ENCODE measurements at regions not wholly inside any gene's neighbourhood (a gene's known extent, or its start where the extent isn't known, plus 50 kb on each side); places are given as distances from the start of the nearest gene placed in this dataset.

DNA sequence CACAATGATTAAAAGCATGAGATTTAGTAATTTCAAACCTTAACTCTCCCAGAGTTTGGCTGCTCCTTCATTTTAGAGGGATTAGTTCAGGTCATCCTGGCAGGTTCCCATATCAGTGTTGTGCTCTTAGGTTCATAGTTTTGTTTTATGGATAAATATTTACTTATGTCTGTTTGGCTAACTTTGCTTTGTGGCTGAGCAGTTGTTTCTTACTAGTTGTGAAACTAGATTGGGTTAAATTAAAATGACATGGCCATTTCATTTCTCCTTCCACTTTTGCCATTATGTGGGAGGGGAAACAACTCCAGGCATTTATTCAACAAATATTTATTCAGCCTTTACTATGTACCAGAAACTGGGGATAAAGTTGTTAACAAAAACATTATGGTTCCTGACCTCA, 158.8 kb downstream of the TMTC3 start:
- ChIA-PET POLR2A (no interaction called here), CTCF (interaction anchor here (0.6 kb wide), 1 partner anchor 322 kb away, joined by 5 read pairs; no protein-coding TSS in a partner anchor)
- Histone ChIP-seq H3K4me3 (ENCODE audit: low read depth, low read length) (no peak overlapping the region), H3K4me1 (ENCODE audit: control insufficient read depth, insufficient read depth, low read length) (no peaks in the 10 kb centered on the region), H3K36me3 (ENCODE audit: control insufficient read depth in 2 of 2, insufficient read depth in 1 of 2, low read length in 2 of 2) (no peaks in the 10 kb centered on the region), H3K9me3 (ENCODE audit: control insufficient read depth, insufficient read depth, low read depth, low read length) (no peaks in the 10 kb centered on the region), H3K27ac (ENCODE audit: extremely low read depth, low read depth, low read length) (no peak overlapping the region)
- TF ChIP-seq ZNF768 (tag by site-specific recombination; IDR thresholded peaks at IDR 0.05) (no peak), ZNF2 (tag by site-specific recombination; IDR thresholded peaks at IDR 0.05) (no peak), ZNF664 (tag by site-specific recombination; IDR thresholded peaks at IDR 0.05) (no peak), ZFHX2 (tag by site-specific recombination; conservative IDR thresholded peaks at IDR 0.05) (no peak), ZNF670 (tag by site-specific recombination; IDR thresholded peaks at IDR 0.05; ENCODE audit: low read depth) (no peak)
- TF ChIP-seq, protein P1, sequence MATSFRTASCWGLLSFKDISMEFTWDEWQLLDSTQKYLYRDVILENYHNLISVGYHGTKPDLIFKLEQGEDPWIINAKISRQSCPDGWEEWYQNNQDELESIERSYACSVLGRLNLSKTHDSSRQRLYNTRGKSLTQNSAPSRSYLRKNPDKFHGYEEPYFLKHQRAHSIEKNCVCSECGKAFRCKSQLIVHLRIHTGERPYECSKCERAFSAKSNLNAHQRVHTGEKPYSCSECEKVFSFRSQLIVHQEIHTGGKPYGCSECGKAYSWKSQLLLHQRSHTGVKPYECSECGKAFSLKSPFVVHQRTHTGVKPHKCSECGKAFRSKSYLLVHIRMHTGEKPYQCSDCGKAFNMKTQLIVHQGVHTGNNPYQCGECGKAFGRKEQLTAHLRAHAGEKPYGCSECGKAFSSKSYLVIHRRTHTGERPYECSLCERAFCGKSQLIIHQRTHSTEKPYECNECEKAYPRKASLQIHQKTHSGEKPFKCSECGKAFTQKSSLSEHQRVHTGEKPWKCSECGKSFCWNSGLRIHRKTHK (tag by site-specific recombination; IDR thresholded peaks at IDR 0.05): no peak
- TF ChIP-seq, protein P2, sequence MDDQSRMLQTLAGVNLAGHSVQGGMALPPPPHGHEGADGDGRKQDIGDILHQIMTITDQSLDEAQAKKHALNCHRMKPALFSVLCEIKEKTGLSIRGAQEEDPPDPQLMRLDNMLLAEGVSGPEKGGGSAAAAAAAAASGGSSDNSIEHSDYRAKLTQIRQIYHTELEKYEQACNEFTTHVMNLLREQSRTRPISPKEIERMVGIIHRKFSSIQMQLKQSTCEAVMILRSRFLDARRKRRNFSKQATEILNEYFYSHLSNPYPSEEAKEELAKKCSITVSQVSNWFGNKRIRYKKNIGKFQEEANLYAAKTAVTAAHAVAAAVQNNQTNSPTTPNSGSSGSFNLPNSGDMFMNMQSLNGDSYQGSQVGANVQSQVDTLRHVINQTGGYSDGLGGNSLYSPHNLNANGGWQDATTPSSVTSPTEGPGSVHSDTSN (CRISPR knock-in tag; IDR thresholded peaks at IDR 0.05): no peak

DNA sequence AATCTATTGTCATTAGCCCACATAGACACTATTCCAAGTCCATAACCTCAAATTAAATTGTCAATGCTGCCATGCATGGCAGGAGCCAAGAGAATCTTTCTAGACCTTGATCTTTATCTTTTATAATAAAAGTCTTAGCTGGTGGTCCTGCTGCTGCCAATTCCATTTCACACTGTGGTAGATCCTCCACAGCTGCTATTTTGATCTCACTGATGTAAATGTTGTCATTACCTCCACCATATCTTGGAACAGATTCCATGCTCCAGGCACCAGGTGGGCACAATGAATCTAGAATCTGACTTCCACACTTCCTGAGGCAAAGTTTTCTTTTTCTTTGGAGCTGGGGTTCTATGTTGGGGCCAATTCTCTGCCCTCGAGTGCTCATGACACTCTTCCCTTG, 161.2 kb downstream of the TMTC3 start:
- H3K4me1 ChIP-seq (ENCODE audit: control insufficient read depth, insufficient read depth, low read length): no peaks in the 10 kb centered on the region
- no peak overlapping the region for H3K27ac ChIP-seq (ENCODE audit: extremely low read depth, low read depth, low read length)
- TF ChIP-seq GLIS1 (tag by site-specific recombination; IDR thresholded peaks at IDR 0.05): peak; percentile 73
- TF ChIP-seq YY1 (tag by site-specific recombination; IDR thresholded peaks at IDR 0.05): no peak
- CTCF ChIA-PET: no interaction called here
- H3K4me3 ChIP-seq (ENCODE audit: low read depth, low read length): no peak overlapping the region
- H3K9me3 ChIP-seq (ENCODE audit: control insufficient read depth, insufficient read depth, low read depth, low read length): no peaks in the 10 kb centered on the region
- no peaks in the 10 kb centered on the region for H3K36me3 ChIP-seq (ENCODE audit: control insufficient read depth in 2 of 2, insufficient read depth in 1 of 2, low read length in 2 of 2)
- POLR2A ChIA-PET: no interaction called here

DNA sequence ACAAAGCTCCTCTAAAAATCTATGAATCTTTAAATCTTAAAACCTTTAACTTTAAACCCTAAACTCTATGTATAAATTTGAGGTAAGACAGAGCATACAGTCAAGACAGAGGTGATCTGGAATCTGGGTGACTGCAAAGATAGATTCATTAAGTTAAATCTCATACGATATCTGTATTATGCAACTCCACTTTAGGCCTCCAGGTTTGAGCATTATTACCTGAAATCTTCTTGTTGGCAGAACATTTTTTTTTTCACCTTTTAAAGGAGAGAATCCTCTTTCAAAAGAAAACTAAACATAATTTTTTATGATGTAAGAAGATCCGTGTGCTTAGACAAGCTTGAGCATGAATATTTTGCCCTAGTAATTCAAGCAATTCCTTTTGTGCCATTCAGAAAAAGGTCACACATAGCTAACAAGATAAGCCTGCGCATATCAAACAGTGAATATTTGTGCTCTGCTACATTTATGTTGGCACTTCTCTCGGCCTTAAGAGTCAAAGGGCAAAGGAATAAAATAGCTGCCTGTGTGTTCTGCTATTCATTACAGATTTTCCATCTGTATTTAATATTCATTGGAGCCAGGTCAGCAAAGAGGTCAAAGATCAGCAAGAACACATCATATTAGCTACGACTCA, 163.3 kb downstream of the TMTC3 start:
- ChIA-PET CTCF (interaction anchor here (0.6 to 1.2 kb wide), 5 partner anchors 11 to 272 kb away, joined by 3 to 4 read pairs (median 3); no protein-coding TSS in a partner anchor), POLR2A (no interaction called here)
- Histone ChIP-seq H3K27ac (ENCODE audit: extremely low read depth, low read depth, low read length) (no peak overlapping the region), H3K9me3 (ENCODE audit: control insufficient read depth, insufficient read depth, low read depth, low read length) (no peaks in the 10 kb centered on the region), H3K36me3 (ENCODE audit: control insufficient read depth in 2 of 2, insufficient read depth in 1 of 2, low read length in 2 of 2) (no peaks in the 10 kb centered on the region), H3K4me1 (ENCODE audit: control insufficient read depth, insufficient read depth, low read length) (no peaks in the 10 kb centered on the region), H3K4me3 (ENCODE audit: low read depth, low read length) (no peak overlapping the region)
- TF ChIP-seq ZNF112 (tag by site-specific recombination; IDR thresholded peaks at IDR 0.05) (no peak), ZNF658 (tag by site-specific recombination; IDR thresholded peaks at IDR 0.05) (no peak), HOXC10 (CRISPR knock-in tag; IDR thresholded peaks at IDR 0.05) (no peak), ZNF571 (tag by site-specific recombination; IDR thresholded peaks at IDR 0.05) (no peak), ZNF239 (tag by site-specific recombination; IDR thresholded peaks at IDR 0.05) (no peak), ZNF585B (tag by site-specific recombination; IDR thresholded peaks at IDR 0.05) (no peak), ZNF837 (tag by site-specific recombination; IDR thresholded peaks at IDR 0.05) (no peak), KLF1 (tag by site-specific recombination; IDR thresholded peaks at IDR 0.05) (no peak), ZNF624 (tag by site-specific recombination; IDR thresholded peaks at IDR 0.05) (no peak), ZNF114 (tag by site-specific recombination; IDR thresholded peaks at IDR 0.05) (no peak)
- TF ChIP-seq, protein P3, sequence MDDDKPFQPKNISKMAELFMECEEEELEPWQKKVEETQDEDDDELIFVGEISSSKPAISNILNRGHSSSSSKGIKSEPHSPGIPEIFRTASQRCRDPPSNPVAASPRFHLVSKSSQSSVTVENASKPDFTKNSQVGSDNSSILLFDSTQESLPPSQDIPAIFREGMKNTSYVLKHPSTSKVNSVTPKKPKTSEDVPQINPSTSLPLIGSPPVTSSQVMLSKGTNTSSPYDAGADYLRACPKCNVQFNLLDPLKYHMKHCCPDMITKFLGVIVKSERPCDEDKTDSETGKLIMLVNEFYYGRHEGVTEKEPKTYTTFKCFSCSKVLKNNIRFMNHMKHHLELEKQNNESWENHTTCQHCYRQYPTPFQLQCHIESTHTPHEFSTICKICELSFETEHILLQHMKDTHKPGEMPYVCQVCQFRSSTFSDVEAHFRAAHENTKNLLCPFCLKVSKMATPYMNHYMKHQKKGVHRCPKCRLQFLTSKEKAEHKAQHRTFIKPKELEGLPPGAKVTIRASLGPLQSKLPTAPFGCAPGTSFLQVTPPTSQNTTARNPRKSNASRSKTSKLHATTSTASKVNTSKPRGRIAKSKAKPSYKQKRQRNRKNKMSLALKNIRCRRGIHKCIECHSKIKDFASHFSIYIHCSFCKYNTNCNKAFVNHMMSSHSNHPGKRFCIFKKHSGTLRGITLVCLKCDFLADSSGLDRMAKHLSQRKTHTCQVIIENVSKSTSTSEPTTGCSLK (tag by site-specific recombination; IDR thresholded peaks at IDR 0.05): no peak
